Spinal cord (tissue), 9 donors: ENCODE measurements at regions not wholly inside any gene's neighbourhood (a gene's known extent, or its start where the extent isn't known, plus 50 kb on each side); places are given as distances from the start of the nearest gene placed in this dataset.

Experiments used
- DNase-seq, 6 donors: peaks; one replicate each; pipeline versions ENCODE4 v3.0.0 to v3.0.0-alpha.2; 2013 to 2015; ENCODE audit warnings: low spot score in 6 of 6, low read depth in 4 of 6
- H3K27ac ChIP-seq: one replicate; pipeline ENCODE4 v1.5.1; 2013; ENCODE audit warnings: low read depth, low read length, control low read depth
- H3K27me3 ChIP-seq: one replicate; pipeline ENCODE4 v1.6.1; 2013; ENCODE audit warnings: low read length; ENCODE audit not compliant: control insufficient read depth, insufficient read depth
- H3K36me3 ChIP-seq: one replicate; pipeline ENCODE4 v1.6.1; 2013; ENCODE audit warnings: low read length; ENCODE audit not compliant: control insufficient read depth, insufficient read depth
- H3K4me1 ChIP-seq: one replicate; pipeline ENCODE4 v1.6.1; 2013; ENCODE audit warnings: low read length; ENCODE audit not compliant: control insufficient read depth, insufficient read depth
- H3K4me3 ChIP-seq: one replicate; pipeline ENCODE4 v1.5.1; 2013; ENCODE audit warnings: low read depth, low read length, control low read depth
- H3K9me3 ChIP-seq: one replicate; pipeline ENCODE4 v1.6.1; 2013; ENCODE audit warnings: low read length; ENCODE audit not compliant: control insufficient read depth, insufficient read depth
- WGBS: methylation state at CpG from one replicate; pipeline ENCODE4 v1.1.5; 2013; ENCODE audit warnings: missing lambda C conversion rate; ENCODE audit not compliant: insufficient coverage; 5-methylcytosine and 5-hydroxymethylcytosine counted together
- donor health status: healthy.

DNA sequence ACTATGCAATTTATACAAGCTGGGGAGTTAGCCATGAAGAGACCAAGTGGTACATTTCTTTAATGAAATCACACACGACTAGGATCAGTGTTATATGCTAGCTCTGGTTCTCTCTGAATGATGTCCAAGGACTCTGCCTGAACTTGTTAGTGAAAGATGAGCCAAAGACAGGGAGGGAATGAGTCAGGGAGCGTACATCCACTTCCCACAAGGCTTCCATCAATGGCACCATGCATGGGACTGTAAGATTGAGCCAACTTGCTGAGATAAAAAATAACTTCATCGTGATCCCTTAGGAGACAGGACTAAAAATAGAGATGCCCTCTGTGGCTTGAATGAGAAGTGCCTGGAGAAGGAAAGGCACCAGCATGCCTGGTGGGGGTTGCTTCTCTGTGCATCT is 629.7 kb downstream of the ACTR3B start:
- Histone ChIP-seq H3K4me1 (no peaks in the 10 kb centered on the region), H3K27ac (no peak overlapping the region), H3K36me3 (no peaks in the 10 kb centered on the region), H3K4me3 (no peak overlapping the region), H3K9me3 (peaks cover 6% of the 10 kb centered on the region), H3K27me3 (no peaks in the 10 kb centered on the region)
- no peak for DNase-seq
- WGBS: 86% methylated on average over 2 of the region's 3 CpGs

DNA sequence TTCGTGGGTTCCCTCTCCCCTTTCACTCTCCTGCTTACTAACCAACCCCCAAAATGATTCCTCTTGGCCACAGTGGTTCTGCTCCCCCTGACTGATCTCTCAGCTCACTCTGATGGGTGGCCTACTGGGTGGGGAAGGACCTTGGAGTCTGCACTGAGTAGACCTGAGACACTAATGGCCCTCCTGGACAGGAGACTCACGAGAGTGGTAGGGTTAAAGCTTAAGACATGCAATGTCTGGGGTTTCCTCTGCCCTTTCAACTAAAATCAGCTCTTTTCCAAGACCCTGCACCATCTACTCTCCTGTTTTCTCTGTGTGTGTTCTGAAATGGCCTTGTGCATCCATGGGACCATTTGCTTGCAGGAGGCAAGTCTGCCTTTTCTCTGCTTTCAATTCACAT is 631.4 kb downstream of the ACTR3B start:
- Histone ChIP-seq H3K4me1 (no peaks in the 10 kb centered on the region), H3K36me3 (no peaks in the 10 kb centered on the region), H3K9me3 (peaks cover 6% of the 10 kb centered on the region), H3K27ac (no peak overlapping the region), H3K27me3 (no peaks in the 10 kb centered on the region), H3K4me3 (no peak overlapping the region)
- 88% methylated on average over 1 of the region's 2 CpGs for WGBS
- DNase-seq: no peak

DNA sequence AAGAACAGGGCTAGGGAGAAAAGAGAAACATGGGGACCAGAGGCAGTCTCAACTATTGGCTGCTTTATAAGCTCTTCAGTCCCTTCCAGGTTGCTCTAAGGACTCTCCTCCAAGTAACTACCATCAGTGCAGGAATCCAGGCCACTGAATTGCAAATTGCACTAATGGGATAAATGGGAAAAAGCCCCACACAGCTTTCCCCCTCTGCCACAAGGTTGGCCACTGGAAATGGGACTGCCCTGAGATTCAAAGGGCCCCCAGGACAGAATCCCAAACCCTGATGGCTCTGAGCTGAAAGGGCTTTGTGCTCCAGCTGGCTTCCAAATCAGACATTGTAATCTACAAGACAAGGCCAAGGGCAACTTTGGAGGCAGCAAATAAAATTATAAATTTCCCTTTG is 633.2 kb downstream of the ACTR3B start:
- no peak overlapping the region for H3K4me3 ChIP-seq
- no peaks in the 10 kb centered on the region for H3K36me3 ChIP-seq
- H3K27me3 ChIP-seq: no peaks in the 10 kb centered on the region
- peaks cover 6% of the 10 kb centered on the region for H3K9me3 ChIP-seq
- no peak overlapping the region for H3K27ac ChIP-seq
- no peak for DNase-seq
- H3K4me1 ChIP-seq: no peaks in the 10 kb centered on the region

DNA sequence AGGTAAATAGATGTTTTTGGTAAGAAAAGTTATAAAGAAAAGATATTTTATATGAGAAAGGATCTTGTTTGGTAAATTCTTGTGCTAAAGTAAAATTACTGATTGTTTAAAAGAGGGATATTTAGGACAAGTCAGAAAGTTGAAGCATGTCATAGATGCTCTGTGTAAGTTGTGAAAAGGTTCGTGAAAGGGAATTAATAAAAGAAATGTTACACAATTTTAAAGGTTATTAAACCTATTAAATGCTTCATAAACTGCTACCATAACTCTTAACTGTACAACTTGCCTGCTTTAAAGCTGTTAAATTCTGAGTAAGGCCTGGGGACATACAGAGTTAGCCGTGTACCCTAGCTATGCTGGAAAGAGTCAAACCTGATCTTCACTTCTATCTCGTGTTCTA is 634.1 kb downstream of the ACTR3B start:
- Histone ChIP-seq H3K9me3 (peaks cover 6% of the 10 kb centered on the region), H3K27ac (no peak overlapping the region), H3K4me1 (no peaks in the 10 kb centered on the region), H3K36me3 (no peaks in the 10 kb centered on the region), H3K27me3 (no peaks in the 10 kb centered on the region), H3K4me3 (no peak overlapping the region)
- DNase-seq: no peak
- no CpG with 5 or more reads among the region's 3 CpGs for WGBS

DNA sequence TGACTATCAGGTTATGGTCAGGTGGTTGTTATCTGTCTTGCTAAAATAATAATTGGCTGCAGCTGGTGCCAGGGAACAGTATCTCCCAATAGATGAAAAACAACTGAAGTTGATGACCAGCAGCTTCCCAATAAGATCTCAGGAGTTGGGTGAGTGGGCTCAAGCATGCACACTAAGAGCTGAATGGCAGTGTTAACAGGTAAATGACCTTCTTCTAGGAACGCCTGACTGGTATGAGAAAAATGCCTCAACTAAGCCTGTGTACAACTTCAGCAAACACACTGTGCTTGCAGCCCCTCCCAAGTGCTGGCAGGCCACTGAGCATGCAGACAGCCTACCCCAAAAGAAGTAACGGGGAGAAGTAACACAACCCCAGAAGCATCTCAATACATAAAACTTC is 636.9 kb downstream of the ACTR3B start:
- Histone ChIP-seq H3K27ac (no peak overlapping the region), H3K4me3 (no peak overlapping the region), H3K4me1 (no peaks in the 10 kb centered on the region), H3K36me3 (no peaks in the 10 kb centered on the region), H3K9me3 (peaks cover 6% of the 10 kb centered on the region), H3K27me3 (no peaks in the 10 kb centered on the region)
- WGBS: 100% methylated on average over 2 of the region's 2 CpGs
- DNase-seq: no peak

DNA sequence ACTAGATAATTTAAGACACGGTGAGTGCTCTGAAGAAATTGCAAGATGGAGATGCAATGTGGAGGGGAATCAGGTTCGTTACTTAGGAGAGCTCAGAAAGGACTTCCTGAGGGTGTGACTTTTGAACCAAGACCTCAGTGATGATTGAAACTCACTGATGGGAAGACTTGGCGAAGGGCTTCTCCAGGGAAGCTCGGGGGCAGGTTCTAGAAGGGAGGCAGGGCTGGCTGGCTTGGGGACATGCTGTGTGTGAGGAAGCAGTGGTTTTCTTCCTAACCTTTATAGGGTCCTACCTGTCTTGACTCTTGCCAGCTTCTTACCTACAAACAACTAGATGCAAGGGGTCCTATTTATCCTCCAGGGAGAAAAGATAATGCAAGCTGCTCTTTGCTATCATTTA is 637.9 kb downstream of the ACTR3B start:
- no peaks in the 10 kb centered on the region for H3K36me3 ChIP-seq
- H3K9me3 ChIP-seq: peaks cover 6% of the 10 kb centered on the region
- WGBS: 98% methylated on average over 3 of the region's 4 CpGs
- no peaks in the 10 kb centered on the region for H3K27me3 ChIP-seq
- H3K4me1 ChIP-seq: no peaks in the 10 kb centered on the region
- no peak overlapping the region for H3K4me3 ChIP-seq
- no peak overlapping the region for H3K27ac ChIP-seq
- no peak for DNase-seq

DNA sequence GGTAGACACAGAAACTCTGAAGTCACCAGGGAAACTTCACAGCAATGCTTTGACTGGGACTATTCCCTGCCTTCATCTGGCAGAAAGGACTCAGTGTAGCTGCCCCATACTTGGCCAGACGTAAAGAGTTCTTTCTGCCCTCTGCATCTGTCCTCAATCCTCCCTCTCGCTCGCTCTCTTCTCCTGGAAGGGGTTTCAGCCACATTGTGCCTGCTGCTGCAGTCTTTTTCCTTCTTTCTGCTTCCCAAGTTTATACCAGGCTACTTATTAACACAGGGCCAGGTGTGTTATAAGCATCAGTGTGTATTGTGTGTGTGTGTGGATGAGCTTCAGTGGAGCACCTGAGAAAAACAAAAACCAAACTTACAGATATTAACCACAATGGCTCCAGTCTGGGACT is 638.4 kb downstream of the ACTR3B start:
- Histone ChIP-seq H3K36me3 (no peaks in the 10 kb centered on the region), H3K27ac (no peak overlapping the region), H3K4me1 (no peaks in the 10 kb centered on the region), H3K27me3 (no peaks in the 10 kb centered on the region), H3K4me3 (no peak overlapping the region), H3K9me3 (peaks cover 6% of the 10 kb centered on the region)
- WGBS: 37% methylated on average over 3 of the region's 3 CpGs
- DNase-seq: no peak

DNA sequence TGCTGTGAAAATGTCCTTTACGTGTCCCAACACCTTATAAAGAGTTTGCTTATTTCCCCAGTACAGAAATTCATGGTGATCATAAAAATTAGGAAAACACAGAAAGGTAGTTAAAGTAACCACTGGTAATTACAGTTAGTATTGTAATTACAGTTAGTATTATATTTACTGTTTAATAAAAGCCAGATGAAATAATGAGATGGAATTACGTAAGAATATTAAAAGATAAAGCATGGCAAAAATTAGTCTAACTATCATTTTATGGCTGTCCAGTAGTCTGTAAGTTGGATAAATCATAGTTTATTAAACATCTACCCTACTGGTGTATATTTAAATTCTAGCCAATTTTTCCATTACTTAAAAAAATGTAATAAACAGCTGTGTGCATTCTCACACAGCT is 638.8 kb downstream of the ACTR3B start:
- H3K27me3 ChIP-seq: no peaks in the 10 kb centered on the region
- peaks cover 5% of the 10 kb centered on the region for H3K9me3 ChIP-seq
- no CpG with 5 or more reads among the region's 2 CpGs for WGBS
- DNase-seq: no peak
- H3K4me1 ChIP-seq: no peaks in the 10 kb centered on the region
- no peak overlapping the region for H3K27ac ChIP-seq
- no peak overlapping the region for H3K4me3 ChIP-seq
- H3K36me3 ChIP-seq: no peaks in the 10 kb centered on the region

DNA sequence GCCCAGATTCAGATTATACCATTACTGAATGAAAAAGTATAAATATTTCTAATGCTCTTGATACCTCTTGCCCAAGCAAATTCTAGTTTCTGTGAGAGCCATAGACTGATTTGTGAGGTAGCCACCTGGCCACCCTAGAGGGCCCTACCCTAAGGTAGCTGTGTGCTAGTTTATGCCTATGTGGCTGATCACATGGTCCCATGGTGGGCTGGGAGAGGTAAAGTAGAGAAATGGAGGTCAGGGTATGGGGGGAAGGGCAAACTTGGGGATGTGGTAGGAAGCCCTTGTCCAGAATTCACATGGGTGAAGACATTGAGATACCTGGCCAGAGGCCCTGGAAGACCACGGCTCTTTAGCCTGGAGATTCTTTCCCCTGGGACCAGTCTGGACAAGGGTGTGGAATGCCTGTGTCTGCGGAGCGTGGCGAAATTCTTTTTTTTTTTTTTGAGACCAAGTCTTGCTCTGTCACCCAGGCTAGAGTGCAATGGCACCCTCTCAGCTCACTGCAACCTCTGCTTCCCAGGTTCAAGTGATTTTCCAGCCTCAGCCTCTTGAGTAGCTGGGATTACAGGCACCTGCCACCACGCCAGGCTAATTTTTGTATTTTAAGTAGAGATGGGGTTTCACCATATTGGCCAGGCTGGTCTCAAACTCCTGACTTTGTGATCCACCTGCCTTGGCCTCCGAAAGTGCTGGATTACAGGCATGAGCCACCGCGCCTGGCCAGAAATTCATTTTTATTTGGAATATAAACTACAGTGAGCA is 639.4 kb downstream of the ACTR3B start:
- 93% methylated on average over 4 of the region's 8 CpGs for WGBS
- H3K4me3 ChIP-seq: no peak overlapping the region
- no peaks in the 10 kb centered on the region for H3K4me1 ChIP-seq
- peaks cover 2% of the 10 kb centered on the region for H3K9me3 ChIP-seq
- H3K27ac ChIP-seq: no peak overlapping the region
- no peaks in the 10 kb centered on the region for H3K36me3 ChIP-seq
- no peak for DNase-seq
- H3K27me3 ChIP-seq: no peaks in the 10 kb centered on the region

DNA sequence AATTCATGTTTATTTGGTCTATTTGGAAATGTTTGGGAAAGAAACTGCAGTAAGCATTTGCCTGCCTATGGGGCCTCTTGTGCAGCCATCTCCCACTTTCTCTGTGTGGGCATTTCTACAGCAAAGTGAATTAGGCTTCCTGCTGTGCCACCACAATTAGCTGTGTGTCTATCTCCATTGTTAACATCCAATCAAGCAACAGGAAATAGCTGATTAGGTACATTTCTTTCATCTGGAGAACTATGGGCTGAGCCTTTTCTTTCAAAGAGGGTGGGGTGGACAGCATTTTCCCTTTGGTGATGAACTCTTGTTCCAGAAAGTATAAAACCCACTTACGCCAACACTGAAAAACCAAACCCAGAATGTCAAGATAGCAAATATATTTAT is 640.0 kb downstream of the ACTR3B start:
- H3K27me3 ChIP-seq: no peaks in the 10 kb centered on the region
- no CpG with 5 or more reads among the region's 1 CpG for WGBS
- no peak overlapping the region for H3K27ac ChIP-seq
- H3K4me3 ChIP-seq: no peak overlapping the region
- no peaks in the 10 kb centered on the region for H3K36me3 ChIP-seq
- no peaks in the 10 kb centered on the region for H3K4me1 ChIP-seq
- H3K9me3 ChIP-seq: no peaks in the 10 kb centered on the region
- DNase-seq: no peak
